Naive B cell (primary cell): ENCODE measurements at regions not wholly inside any gene's neighbourhood (a gene's known extent, or its start where the extent isn't known, plus 50 kb on each side); places are given as distances from the start of the nearest gene placed in this dataset.
"Not testable (repeated sequence)": the region's sequence is repeated elsewhere in the genome, so short reads cannot be mapped to it uniquely, and the experiment has no call there.

Source experiments
- ATAC-seq, 2 donors: fragments of 150-1000 bp; cut with Tn5 transposase; 2 replicates each; pipeline ENCODE4 v1.10.0; 2021; ENCODE audit warnings: low read depth in 2 of 2, mild to moderate bottlenecking in 2 of 2, moderate library complexity in 2 of 2
- DNase-seq: peaks from one replicate; pipeline ENCODE4 v3.0.0; 2022
- H3K27ac Mint-ChIP-seq, 6 donors: one replicate each; pipeline ENCODE4 v1.8.0; 2020 to 2022; ENCODE audit warnings: mild to moderate bottlenecking in 6 of 6, mixed read lengths in 6 of 6, moderate library complexity in 5 of 6, inconsistent platforms in 2 of 6
- H3K27me3 Mint-ChIP-seq, 3 donors: one replicate each; pipeline ENCODE4 v1.8.0; 2021 to 2022; ENCODE audit warnings: mixed read lengths in 3 of 3, mild to moderate bottlenecking in 1 of 3
- H3K36me3 Mint-ChIP-seq, 2 donors: one replicate each; pipeline ENCODE4 v1.8.0; 2020 to 2022; ENCODE audit warnings: mixed read lengths in 2 of 2, inconsistent platforms in 1 of 2, mild to moderate bottlenecking in 1 of 2
- H3K4me1 Mint-ChIP-seq, 3 donors: one replicate each; pipeline ENCODE4 v1.8.0; 2020 to 2022; ENCODE audit warnings: mixed read lengths in 3 of 3, inconsistent platforms in 1 of 3, mild to moderate bottlenecking in 1 of 3, moderate library complexity in 1 of 3
- H3K4me3 Mint-ChIP-seq, 8 donors: one replicate each; pipeline ENCODE4 v1.8.0; 2020 to 2022; ENCODE audit warnings: mild to moderate bottlenecking in 8 of 8, mixed read lengths in 8 of 8, moderate library complexity in 8 of 8, inconsistent platforms in 2 of 8
- H3K9me3 Mint-ChIP-seq, 7 donors: one replicate each; pipeline ENCODE4 v1.8.0; 2020 to 2022; ENCODE audit warnings: mixed read lengths in 7 of 7, mild to moderate bottlenecking in 5 of 7, inconsistent platforms in 2 of 7, moderate library complexity in 1 of 7

DNA sequence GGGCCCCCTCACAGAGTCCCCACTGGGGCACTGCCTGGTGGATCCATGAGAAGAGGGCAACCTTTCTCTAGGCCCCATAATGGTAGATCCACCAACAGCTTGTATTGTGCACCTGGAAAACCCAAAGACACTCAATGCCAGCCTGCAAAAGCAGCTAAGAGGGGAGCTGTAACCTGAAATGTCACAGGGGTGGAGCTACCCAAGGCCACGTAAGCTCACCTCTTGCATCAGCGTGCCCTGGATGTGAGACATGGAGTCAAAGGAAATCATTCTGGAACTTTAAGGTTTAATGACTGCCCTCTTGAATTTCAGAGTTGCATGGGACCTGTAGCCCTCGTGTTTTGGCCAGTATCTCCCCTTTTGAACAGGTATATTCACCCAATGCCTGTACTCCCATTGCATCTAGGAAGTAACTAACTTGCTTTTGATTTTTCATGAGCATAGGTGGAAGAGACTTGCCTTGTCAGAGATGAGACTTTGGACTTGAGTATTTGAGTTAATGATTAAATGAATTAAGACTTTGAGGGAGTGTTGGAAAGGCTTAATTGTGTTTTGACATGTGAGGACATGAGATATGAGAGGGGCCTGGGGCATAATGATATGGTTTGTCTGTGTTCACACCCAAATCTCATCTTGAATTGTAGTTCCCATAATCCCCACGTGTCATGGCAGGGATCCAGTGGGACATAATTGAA is 900.9 kb upstream of the ROBO1 start:
- ATAC-seq (no peak), DNase-seq (no peak)
- Mint-ChIP-seq H3K36me3 (no peaks in the 10 kb centered on the region), H3K4me1 (no peaks in the 10 kb centered on the region), H3K4me3 (no peak overlapping the region), H3K27me3 (no peaks in the 10 kb centered on the region), H3K27ac (no peak overlapping the region), H3K9me3 (peaks cover 4 to 25% (median 10%) of the 10 kb centered on the region in 7 donors)

- DNase-seq (no peak), ATAC-seq (no peak)
- H3K4me1 Mint-ChIP-seq: no peaks in the 10 kb centered on the region
- H3K27ac Mint-ChIP-seq: no peak overlapping the region
- H3K27me3 Mint-ChIP-seq: no peaks in the 10 kb centered on the region
- no peak overlapping the region for H3K4me3 Mint-ChIP-seq
- no peaks in the 10 kb centered on the region for H3K36me3 Mint-ChIP-seq
- peaks cover 4 to 25% (median 10%) of the 10 kb centered on the region in 7 donors for H3K9me3 Mint-ChIP-seq
These were observed 900.3 kb upstream of the ROBO1 start for GRCh38 chr3:80668100-80668499.

DNA sequence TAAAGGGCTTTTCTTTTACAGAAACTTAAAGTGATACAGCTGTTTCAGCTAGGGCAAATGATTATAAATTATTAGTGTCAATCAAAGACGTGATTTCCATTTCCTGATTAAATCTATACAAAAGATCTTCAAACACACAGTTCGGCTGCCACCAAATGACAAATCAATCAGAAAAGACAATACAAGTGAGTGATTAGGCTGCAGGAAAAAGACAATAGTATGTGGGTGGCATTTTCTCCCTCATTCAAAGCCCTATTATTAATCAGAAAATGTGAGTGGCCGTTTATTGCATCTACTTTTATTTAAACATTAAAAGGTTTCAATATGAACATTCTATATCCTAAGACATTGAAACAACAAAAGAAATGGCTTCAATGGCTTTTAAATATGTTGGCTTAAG is 895.6 kb upstream of the ROBO1 start:
- ATAC-seq (no peak), DNase-seq (no peak)
- Mint-ChIP-seq H3K4me3 (no peak overlapping the region), H3K27ac (no peak overlapping the region), H3K36me3 (no peaks in the 10 kb centered on the region), H3K4me1 (no peaks in the 10 kb centered on the region), H3K27me3 (no peaks in the 10 kb centered on the region), H3K9me3 (peaks cover 0 to 27% (median 6%) of the 10 kb centered on the region in 7 donors)

DNA sequence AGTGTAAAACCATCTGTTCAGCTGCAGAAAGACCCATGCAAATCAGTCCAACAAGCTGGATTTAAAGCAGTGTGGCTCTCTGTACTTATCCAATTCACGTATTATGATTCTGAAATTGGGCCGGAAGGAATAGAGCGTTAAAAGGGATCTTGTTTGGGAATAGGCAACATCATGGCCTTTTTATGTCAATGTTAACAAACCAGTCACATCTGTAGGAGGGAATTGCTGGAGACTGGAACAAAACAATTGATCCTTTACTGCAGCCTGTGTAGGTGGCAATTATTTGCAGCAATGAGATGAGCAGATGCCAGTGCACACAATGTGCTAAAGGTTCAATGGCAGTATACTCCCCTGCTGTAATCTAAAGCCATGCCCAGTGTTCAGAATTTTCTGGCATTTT is 887.4 kb upstream of the ROBO1 start:
- H3K4me1 Mint-ChIP-seq: no peaks in the 10 kb centered on the region

DNA sequence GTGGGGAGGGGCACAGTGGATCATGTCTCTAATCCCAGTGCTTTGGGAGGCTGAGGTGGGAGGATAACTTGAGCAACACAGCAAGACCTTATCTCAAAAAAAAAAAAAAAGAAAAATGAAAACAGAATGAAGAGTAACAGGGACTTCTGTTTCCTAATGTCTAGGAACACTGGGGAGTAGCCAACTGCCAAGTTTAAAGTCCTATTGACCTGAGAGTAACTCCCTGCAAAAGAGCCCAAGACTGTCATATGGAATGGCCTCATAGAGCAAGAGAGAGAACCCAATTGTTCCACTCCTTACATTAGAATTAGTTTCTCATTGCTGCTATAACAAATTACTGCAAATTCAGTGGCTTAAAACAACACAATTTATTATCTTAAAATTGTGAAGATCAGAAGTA is 881.4 kb upstream of the ROBO1 start:
- Mint-ChIP-seq H3K4me1 (no peaks in the 10 kb centered on the region), H3K4me3 (no peak overlapping the region), H3K36me3 (no peaks in the 10 kb centered on the region), H3K9me3 (peaks cover 0 to 23% (median 4%) of the 10 kb centered on the region in 7 donors), H3K27me3 (no peaks in the 10 kb centered on the region), H3K27ac (no peak overlapping the region)
- DNase-seq (no peak), ATAC-seq (no peak)

More for the DNA sequence above, 887.4 kb upstream of the ROBO1 start:
- Mint-ChIP-seq H3K36me3 (no peaks in the 10 kb centered on the region), H3K9me3 (peaks cover 2 to 40% (median 9%) of the 10 kb centered on the region in 7 donors), H3K27ac (no peak overlapping the region), H3K4me3 (no peak overlapping the region), H3K27me3 (no peaks in the 10 kb centered on the region)
- ATAC-seq (no peak), DNase-seq (no peak)

- no peak for ATAC-seq
- Mint-ChIP-seq H3K27ac (no peak overlapping the region), H3K27me3 (no peaks in the 10 kb centered on the region), H3K4me3 (no peak overlapping the region), H3K36me3 (no peaks in the 10 kb centered on the region), H3K9me3 (peaks cover 0 to 12% (median 1%) of the 10 kb centered on the region in 7 donors), H3K4me1 (no peaks in the 10 kb centered on the region)
- DNase-seq: no peak
These were observed 875.6 kb upstream of the ROBO1 start for GRCh38 chr3:80643421-80643820.

- no peaks in the 10 kb centered on the region for H3K4me1 Mint-ChIP-seq
- H3K4me3 Mint-ChIP-seq: no peak overlapping the region
- DNase-seq (no peak), ATAC-seq (no peak)
- no peaks in the 10 kb centered on the region for H3K27me3 Mint-ChIP-seq
- H3K9me3 Mint-ChIP-seq: peaks cover 0 to 2% (median 0%) of the 10 kb centered on the region in 7 donors
- no peaks in the 10 kb centered on the region for H3K36me3 Mint-ChIP-seq
- peak overlapping the region in 1 of 6 donors; percentile 56 for H3K27ac Mint-ChIP-seq
These were observed 850.8 kb upstream of the ROBO1 start for GRCh38 chr3:80618295-80619256.

GRCh38 chr3:80612366-80612765 is 844.6 kb upstream of the ROBO1 start:
- Mint-ChIP-seq H3K27me3 (no peaks in the 10 kb centered on the region), H3K27ac (no peak overlapping the region), H3K4me1 (no peaks in the 10 kb centered on the region), H3K36me3 (no peaks in the 10 kb centered on the region), H3K9me3 (peaks cover 0 to 4% (median 0%) of the 10 kb centered on the region in 7 donors), H3K4me3 (no peak overlapping the region)
- DNase-seq (no peak), ATAC-seq (no peak)

GRCh38 chr3:80608072-80608471 is 840.3 kb upstream of the ROBO1 start:
- not testable (repeated sequence) for H3K36me3 Mint-ChIP-seq, DNase-seq, H3K4me3 Mint-ChIP-seq, H3K9me3 Mint-ChIP-seq, ATAC-seq, H3K27ac Mint-ChIP-seq, H3K4me1 Mint-ChIP-seq, H3K27me3 Mint-ChIP-seq

GRCh38 chr3:80606073-80606472 is 838.3 kb upstream of the ROBO1 start:
- ATAC-seq (no peak), DNase-seq (no peak)
- Mint-ChIP-seq H3K27ac (no peak overlapping the region), H3K36me3 (no peaks in the 10 kb centered on the region), H3K4me3 (no peak overlapping the region), H3K27me3 (no peaks in the 10 kb centered on the region), H3K4me1 (no peaks in the 10 kb centered on the region), H3K9me3 (peaks cover 0 to 6% (median 0%) of the 10 kb centered on the region in 7 donors)

- Mint-ChIP-seq H3K4me3 (no peak overlapping the region), H3K4me1 (no peaks in the 10 kb centered on the region), H3K27me3 (no peaks in the 10 kb centered on the region), H3K27ac (no peak overlapping the region), H3K36me3 (no peaks in the 10 kb centered on the region), H3K9me3 (peaks cover 0 to 22% (median 9%) of the 10 kb centered on the region in 7 donors)
- DNase-seq: no peak
- ATAC-seq: no peak
These were observed 833.7 kb upstream of the ROBO1 start for GRCh38 chr3:80601479-80601878.

DNA sequence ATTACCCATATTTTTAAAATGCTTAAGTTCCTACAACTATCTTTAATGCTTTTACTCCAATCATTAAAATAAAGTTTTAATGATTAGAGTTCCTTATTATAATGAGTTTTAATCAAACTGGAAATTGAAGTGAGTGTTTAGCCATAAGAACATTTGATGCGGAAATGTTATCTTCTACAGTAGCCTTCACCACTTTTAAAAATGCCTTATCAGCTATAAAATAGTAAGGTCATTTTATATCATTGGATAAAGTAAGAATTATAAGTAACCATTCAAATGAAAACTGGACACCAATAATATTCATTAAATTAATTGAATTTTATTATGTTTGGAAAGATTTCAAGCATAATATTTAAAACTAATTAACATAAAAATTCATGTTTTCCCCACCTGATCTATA is 825.0 kb upstream of the ROBO1 start:
- H3K9me3 Mint-ChIP-seq: peaks cover 2 to 14% (median 9%) of the 10 kb centered on the region in 7 donors
- no peaks in the 10 kb centered on the region for H3K36me3 Mint-ChIP-seq

DNA sequence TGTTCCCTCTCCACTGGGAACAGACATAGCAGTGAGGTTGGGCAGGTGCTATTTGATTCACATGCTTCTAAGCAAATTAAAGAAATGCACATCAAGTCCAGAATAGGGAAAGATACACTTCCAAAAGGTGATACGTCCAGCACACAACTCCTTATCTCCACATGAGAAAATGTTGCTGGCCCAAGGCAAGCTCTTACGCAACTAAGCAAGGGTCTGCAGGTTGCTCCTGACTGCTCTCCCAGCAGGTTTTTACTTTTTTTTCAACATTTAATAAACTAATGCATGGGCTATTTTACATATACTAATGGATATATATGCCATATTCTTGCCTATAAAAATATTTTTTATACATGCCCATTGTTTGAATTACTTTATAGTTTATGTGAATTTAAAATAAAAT is 818.5 kb upstream of the ROBO1 start:
- Mint-ChIP-seq H3K4me1 (no peaks in the 10 kb centered on the region), H3K36me3 (no peaks in the 10 kb centered on the region), H3K9me3 (peaks cover 0 to 5% (median 0%) of the 10 kb centered on the region in 7 donors), H3K27me3 (no peaks in the 10 kb centered on the region), H3K4me3 (no peak overlapping the region), H3K27ac (no peak overlapping the region)
- ATAC-seq (no peak), DNase-seq (no peak)

More for the DNA sequence above, 825.0 kb upstream of the ROBO1 start:
- no peak overlapping the region for H3K4me3 Mint-ChIP-seq
- DNase-seq (no peak), ATAC-seq (no peak)
- no peaks in the 10 kb centered on the region for H3K4me1 Mint-ChIP-seq
- no peak overlapping the region for H3K27ac Mint-ChIP-seq
- H3K27me3 Mint-ChIP-seq: no peaks in the 10 kb centered on the region

GRCh38 chr3:80580146-80580545 is 812.3 kb upstream of the ROBO1 start:
- no peak overlapping the region for H3K27ac Mint-ChIP-seq
- ATAC-seq (no peak), DNase-seq (no peak)
- no peaks in the 10 kb centered on the region for H3K36me3 Mint-ChIP-seq
- peaks cover 0 to 2% (median 0%) of the 10 kb centered on the region in 7 donors for H3K9me3 Mint-ChIP-seq
- H3K27me3 Mint-ChIP-seq: no peaks in the 10 kb centered on the region
- H3K4me3 Mint-ChIP-seq: no peak overlapping the region
- H3K4me1 Mint-ChIP-seq: no peaks in the 10 kb centered on the region
